Central memory CD8-positive, alpha-beta T cell (primary cell): ENCODE measurements at regions not wholly inside any gene's neighbourhood (a gene's known extent, or its start where the extent isn't known, plus 50 kb on each side); places are given as distances from the start of the nearest gene placed in this dataset.

ENCODE experiments used
- ATAC-seq: fragments of 150-1000 bp; cut with Tn5 transposase; replicated peaks from 2 replicates; pipeline ENCODE4 v1.10.0; 2022; ENCODE audit warnings: mild to moderate bottlenecking, moderate FRiP score, moderate number of reproducible peaks; ENCODE audit not compliant: poor library complexity, severe bottlenecking; ENCODE audit errors: extremely low read depth
- DNase-seq, 2 donors: peaks; one replicate each; pipeline ENCODE4 v3.0.0; 2021; ENCODE audit warnings: low spot score in 2 of 2
- H3K27ac Mint-ChIP-seq: one replicate; pipeline ENCODE4 v1.8.0; 2022; ENCODE audit warnings: low read depth, mild to moderate bottlenecking, moderate library complexity, mixed read lengths
- H3K27me3 Mint-ChIP-seq: one replicate; pipeline ENCODE4 v1.8.0; 2022; ENCODE audit warnings: mixed read lengths
- H3K36me3 Mint-ChIP-seq: one replicate; pipeline ENCODE4 v1.8.0; 2022; ENCODE audit warnings: mild to moderate bottlenecking, moderate library complexity, mixed read lengths; ENCODE audit not compliant: insufficient read depth
- H3K4me1 Mint-ChIP-seq: one replicate; pipeline ENCODE4 v1.8.0; 2022; ENCODE audit warnings: mixed read lengths
- H3K4me3 Mint-ChIP-seq: one replicate; pipeline ENCODE4 v1.8.0; 2022; ENCODE audit warnings: mild to moderate bottlenecking, moderate library complexity, mixed read lengths
- H3K9me3 Mint-ChIP-seq: one replicate; pipeline ENCODE4 v1.8.0; 2022; ENCODE audit warnings: mixed read lengths

GRCh38 chr12:41919526-41920261, 225.0 kb downstream of the GXYLT1 start:
- H3K27ac Mint-ChIP-seq = no peak overlapping the region
- no peaks in the 10 kb centered on the region for H3K9me3 Mint-ChIP-seq
- no peak for DNase-seq
- H3K27me3 Mint-ChIP-seq = peaks cover 21% of the 10 kb centered on the region
- no peaks in the 10 kb centered on the region for H3K4me1 Mint-ChIP-seq
- no peak for ATAC-seq
- H3K4me3 Mint-ChIP-seq = no peak overlapping the region
- no peaks in the 10 kb centered on the region for H3K36me3 Mint-ChIP-seq

- H3K27ac Mint-ChIP-seq = no peak overlapping the region
- no peaks in the 10 kb centered on the region for H3K36me3 Mint-ChIP-seq
- peaks cover 21% of the 10 kb centered on the region for H3K27me3 Mint-ChIP-seq
- ATAC-seq (no peak), DNase-seq (no peak)
- H3K4me3 Mint-ChIP-seq = no peak overlapping the region
- no peaks in the 10 kb centered on the region for H3K4me1 Mint-ChIP-seq
- H3K9me3 Mint-ChIP-seq = no peaks in the 10 kb centered on the region
Observed at GRCh38 chr12:41919048-41919447, 225.6 kb downstream of the GXYLT1 start.

- Mint-ChIP-seq H3K4me1 (no peaks in the 10 kb centered on the region), H3K27me3 (peaks cover 21% of the 10 kb centered on the region), H3K36me3 (no peaks in the 10 kb centered on the region), H3K27ac (no peak overlapping the region), H3K4me3 (no peak overlapping the region), H3K9me3 (no peaks in the 10 kb centered on the region)
- ATAC-seq = no peak
- no peak for DNase-seq
Observed at GRCh38 chr12:41917938-41918341, 226.7 kb downstream of the GXYLT1 start.

- no peak for DNase-seq
- Mint-ChIP-seq H3K27me3 (peaks cover 21% of the 10 kb centered on the region), H3K4me3 (no peak overlapping the region), H3K27ac (no peak overlapping the region), H3K9me3 (no peaks in the 10 kb centered on the region), H3K36me3 (no peaks in the 10 kb centered on the region), H3K4me1 (no peaks in the 10 kb centered on the region)
- ATAC-seq = no peak
Observed at GRCh38 chr12:41917181-41917580, 227.5 kb downstream of the GXYLT1 start.

- DNase-seq = no peak
- Mint-ChIP-seq H3K4me1 (no peaks in the 10 kb centered on the region), H3K27ac (no peak overlapping the region), H3K27me3 (peaks cover 22% of the 10 kb centered on the region), H3K9me3 (no peaks in the 10 kb centered on the region), H3K4me3 (no peak overlapping the region), H3K36me3 (peaks cover 2% of the 10 kb centered on the region)
- ATAC-seq = no peak
Observed at GRCh38 chr12:41910578-41911320, 233.9 kb downstream of the GXYLT1 start.

GRCh38 chr12:41908206-41908605, 236.5 kb downstream of the GXYLT1 start:
- Mint-ChIP-seq H3K4me3 (no peak overlapping the region), H3K36me3 (peaks cover 2% of the 10 kb centered on the region), H3K27ac (no peak overlapping the region), H3K27me3 (peaks cover 22% of the 10 kb centered on the region), H3K4me1 (no peaks in the 10 kb centered on the region), H3K9me3 (no peaks in the 10 kb centered on the region)
- DNase-seq = no peak
- ATAC-seq = no peak

- Mint-ChIP-seq H3K4me1 (no peaks in the 10 kb centered on the region), H3K27me3 (peaks cover 22% of the 10 kb centered on the region), H3K4me3 (no peak overlapping the region), H3K27ac (no peak overlapping the region), H3K36me3 (peaks cover 2% of the 10 kb centered on the region), H3K9me3 (no peaks in the 10 kb centered on the region)
- DNase-seq (no peak), ATAC-seq (no peak)
Observed at GRCh38 chr12:41907550-41907949, 237.1 kb downstream of the GXYLT1 start.

- DNase-seq = no peak
- Mint-ChIP-seq H3K4me1 (no peaks in the 10 kb centered on the region), H3K4me3 (no peak overlapping the region), H3K9me3 (no peaks in the 10 kb centered on the region), H3K27me3 (peaks cover 22% of the 10 kb centered on the region), H3K27ac (no peak overlapping the region), H3K36me3 (peaks cover 2% of the 10 kb centered on the region)
- ATAC-seq = no peak
Observed at GRCh38 chr12:41907021-41907420, 237.7 kb downstream of the GXYLT1 start.

- Mint-ChIP-seq H3K4me3 (no peak overlapping the region), H3K36me3 (no peaks in the 10 kb centered on the region), H3K27me3 (peaks cover 14% of the 10 kb centered on the region), H3K9me3 (no peaks in the 10 kb centered on the region), H3K4me1 (no peaks in the 10 kb centered on the region), H3K27ac (no peak overlapping the region)
- ATAC-seq (no peak), DNase-seq (no peak)
Observed at GRCh38 chr12:41905759-41906297, 238.8 kb downstream of the GXYLT1 start.

- Mint-ChIP-seq H3K9me3 (no peaks in the 10 kb centered on the region), H3K36me3 (no peaks in the 10 kb centered on the region), H3K27me3 (peaks cover 11% of the 10 kb centered on the region), H3K4me3 (no peak overlapping the region), H3K27ac (no peak overlapping the region), H3K4me1 (no peaks in the 10 kb centered on the region)
- DNase-seq = no peak
- no peak for ATAC-seq
Observed at GRCh38 chr12:41905073-41905758, 239.5 kb downstream of the GXYLT1 start.

- Mint-ChIP-seq H3K9me3 (no peaks in the 10 kb centered on the region), H3K4me3 (no peak overlapping the region), H3K4me1 (no peaks in the 10 kb centered on the region), H3K27ac (no peak overlapping the region), H3K36me3 (no peaks in the 10 kb centered on the region), H3K27me3 (peaks cover 11% of the 10 kb centered on the region)
- no peak for DNase-seq
- ATAC-seq = no peak
Observed at GRCh38 chr12:41904041-41904440, 240.6 kb downstream of the GXYLT1 start.

GRCh38 chr12:41903014-41903708, 241.5 kb downstream of the GXYLT1 start:
- Mint-ChIP-seq H3K4me1 (no peaks in the 10 kb centered on the region), H3K4me3 (no peak overlapping the region), H3K36me3 (no peaks in the 10 kb centered on the region), H3K9me3 (no peaks in the 10 kb centered on the region), H3K27me3 (peaks cover 14% of the 10 kb centered on the region), H3K27ac (no peak overlapping the region)
- DNase-seq (no peak), ATAC-seq (no peak)
